ENCODE measurements at regions not wholly inside any gene's neighbourhood (a gene's known extent, or its start where the extent isn't known, plus 50 kb on each side); places are given as distances from the start of the nearest gene placed in this dataset.
"Not testable (repeated sequence)": the region's sequence is repeated elsewhere in the genome, so short reads cannot be mapped to it uniquely, and the experiment has no call there.

GRCh38 chr18:54662986-54663385 lies 71.9 kb downstream of the DYNAP start:
- Histone ChIP-seq H3K4me1 (ENCODE audit: control insufficient read depth in 3 of 3, insufficient read depth in 3 of 3, low read length in 3 of 3) (no peaks in the 10 kb centered on the region), H3K4me3 (ENCODE audit: low read length in 3 of 3) (no peak overlapping the region), H3K9me3 (ENCODE audit: control insufficient read depth in 3 of 3, low read length in 3 of 3) (no peaks in the 10 kb centered on the region), H3K9ac (ENCODE audit: low read depth in 1 of 3, low read length in 3 of 3) (no peak overlapping the region), H3K27ac (ENCODE audit: low read depth, low read length) (no peak overlapping the region), H3K36me3 (ENCODE audit: control insufficient read depth in 3 of 3, insufficient read depth in 3 of 3, low read length in 3 of 3) (no peaks in the 10 kb centered on the region), H3K27me3 (ENCODE audit: control insufficient read depth in 3 of 3, insufficient read depth in 3 of 3, low read length in 3 of 3) (no peaks in the 10 kb centered on the region)

GRCh38 chr18:54669701-54670100 lies 78.7 kb downstream of the DYNAP start:
- H3K4me3 ChIP-seq (ENCODE audit: low read length in 3 of 3); H3K27me3 ChIP-seq (ENCODE audit: control insufficient read depth in 3 of 3, insufficient read depth in 3 of 3, low read length in 3 of 3); H3K9ac ChIP-seq (ENCODE audit: low read depth in 1 of 3, low read length in 3 of 3); H3K36me3 ChIP-seq (ENCODE audit: control insufficient read depth in 3 of 3, insufficient read depth in 3 of 3, low read length in 3 of 3); H3K4me1 ChIP-seq (ENCODE audit: control insufficient read depth in 3 of 3, insufficient read depth in 3 of 3, low read length in 3 of 3); H3K9me3 ChIP-seq (ENCODE audit: control insufficient read depth in 3 of 3, low read length in 3 of 3); H3K27ac ChIP-seq (ENCODE audit: low read depth, low read length): not testable (repeated sequence)

GRCh38 chr18:54671291-54671881 lies 80.3 kb downstream of the DYNAP start:
- H3K9me3 ChIP-seq (ENCODE audit: control insufficient read depth in 3 of 3, low read length in 3 of 3) = no peaks in the 10 kb centered on the region
- no peak overlapping the region for H3K4me3 ChIP-seq (ENCODE audit: low read length in 3 of 3)
- H3K27ac ChIP-seq (ENCODE audit: low read depth, low read length) = no peak overlapping the region
- no peaks in the 10 kb centered on the region for H3K36me3 ChIP-seq (ENCODE audit: control insufficient read depth in 3 of 3, insufficient read depth in 3 of 3, low read length in 3 of 3)
- no peaks in the 10 kb centered on the region for H3K4me1 ChIP-seq (ENCODE audit: control insufficient read depth in 3 of 3, insufficient read depth in 3 of 3, low read length in 3 of 3)
- no peaks in the 10 kb centered on the region for H3K27me3 ChIP-seq (ENCODE audit: control insufficient read depth in 3 of 3, insufficient read depth in 3 of 3, low read length in 3 of 3)
- H3K9ac ChIP-seq (ENCODE audit: low read depth in 1 of 3, low read length in 3 of 3) = no peak overlapping the region

GRCh38 chr18:54672109-54672508 lies 81.1 kb downstream of the DYNAP start:
- H3K9ac ChIP-seq (ENCODE audit: low read depth in 1 of 3, low read length in 3 of 3) = no peak overlapping the region
- no peaks in the 10 kb centered on the region for H3K4me1 ChIP-seq (ENCODE audit: control insufficient read depth in 3 of 3, insufficient read depth in 3 of 3, low read length in 3 of 3)
- H3K9me3 ChIP-seq (ENCODE audit: control insufficient read depth in 3 of 3, low read length in 3 of 3) = no peaks in the 10 kb centered on the region
- no peak overlapping the region for H3K27ac ChIP-seq (ENCODE audit: low read depth, low read length)
- no peaks in the 10 kb centered on the region for H3K36me3 ChIP-seq (ENCODE audit: control insufficient read depth in 3 of 3, insufficient read depth in 3 of 3, low read length in 3 of 3)
- no peak overlapping the region for H3K4me3 ChIP-seq (ENCODE audit: low read length in 3 of 3)
- H3K27me3 ChIP-seq (ENCODE audit: control insufficient read depth in 3 of 3, insufficient read depth in 3 of 3, low read length in 3 of 3) = no peaks in the 10 kb centered on the region

DNA sequence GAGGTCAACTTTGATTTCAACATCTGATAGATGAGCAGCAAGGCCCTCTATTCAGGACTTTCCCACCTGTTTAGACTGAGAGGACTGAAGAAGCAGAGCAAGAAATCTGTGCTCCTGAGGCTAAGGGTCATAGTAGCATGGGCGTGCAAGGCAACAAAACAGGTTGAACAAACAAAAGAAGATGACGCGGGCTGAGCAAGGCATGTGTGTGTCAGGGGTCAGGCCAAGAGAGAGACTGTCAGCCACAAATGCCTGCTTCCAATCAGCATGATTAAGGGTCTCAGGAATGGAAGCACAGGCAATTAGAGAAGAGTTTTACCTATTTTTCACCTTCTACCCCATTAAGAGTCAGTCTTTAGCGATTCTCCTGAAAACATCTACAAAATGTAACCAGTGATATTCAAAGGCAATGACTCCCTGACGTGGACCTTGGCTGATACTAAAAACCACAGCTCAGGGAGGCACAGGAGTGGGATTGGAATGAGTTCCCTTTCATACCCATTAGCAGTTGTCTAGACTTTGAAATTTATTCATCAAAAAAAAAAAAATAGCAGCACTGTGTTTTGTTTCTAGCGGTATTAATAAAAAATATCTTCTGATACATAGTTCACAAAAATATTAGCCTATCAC lies 81.9 kb downstream of the DYNAP start:
- Histone ChIP-seq H3K27me3 (ENCODE audit: control insufficient read depth in 3 of 3, insufficient read depth in 3 of 3, low read length in 3 of 3) (no peaks in the 10 kb centered on the region), H3K9me3 (ENCODE audit: control insufficient read depth in 3 of 3, low read length in 3 of 3) (no peaks in the 10 kb centered on the region), H3K4me1 (ENCODE audit: control insufficient read depth in 3 of 3, insufficient read depth in 3 of 3, low read length in 3 of 3) (no peaks in the 10 kb centered on the region), H3K9ac (ENCODE audit: low read depth in 1 of 3, low read length in 3 of 3) (no peak overlapping the region), H3K4me3 (ENCODE audit: low read length in 3 of 3) (no peak overlapping the region), H3K36me3 (ENCODE audit: control insufficient read depth in 3 of 3, insufficient read depth in 3 of 3, low read length in 3 of 3) (no peaks in the 10 kb centered on the region), H3K27ac (ENCODE audit: low read depth, low read length) (no peak overlapping the region)

GRCh38 chr18:54673936-54674335 lies 82.9 kb downstream of the DYNAP start:
- H3K4me3 ChIP-seq (ENCODE audit: low read length in 3 of 3) = no peak overlapping the region

GRCh38 chr18:54675076-54675475 lies 84.0 kb downstream of the DYNAP start:
- Histone ChIP-seq H3K9ac (ENCODE audit: low read depth in 1 of 3, low read length in 3 of 3) (no peak overlapping the region), H3K4me3 (ENCODE audit: low read length in 3 of 3) (no peak overlapping the region), H3K4me1 (ENCODE audit: control insufficient read depth in 3 of 3, insufficient read depth in 3 of 3, low read length in 3 of 3) (no peaks in the 10 kb centered on the region), H3K9me3 (ENCODE audit: control insufficient read depth in 3 of 3, low read length in 3 of 3) (no peaks in the 10 kb centered on the region), H3K27ac (ENCODE audit: low read depth, low read length) (no peak overlapping the region), H3K27me3 (ENCODE audit: control insufficient read depth in 3 of 3, insufficient read depth in 3 of 3, low read length in 3 of 3) (no peaks in the 10 kb centered on the region), H3K36me3 (ENCODE audit: control insufficient read depth in 3 of 3, insufficient read depth in 3 of 3, low read length in 3 of 3) (no peaks in the 10 kb centered on the region)

More at GRCh38 chr18:54673936-54674335, 82.9 kb downstream of the DYNAP start:
- H3K27me3 ChIP-seq (ENCODE audit: control insufficient read depth in 3 of 3, insufficient read depth in 3 of 3, low read length in 3 of 3) = no peaks in the 10 kb centered on the region
- H3K4me1 ChIP-seq (ENCODE audit: control insufficient read depth in 3 of 3, insufficient read depth in 3 of 3, low read length in 3 of 3) = no peaks in the 10 kb centered on the region
- H3K27ac ChIP-seq (ENCODE audit: low read depth, low read length) = no peak overlapping the region
- no peaks in the 10 kb centered on the region for H3K36me3 ChIP-seq (ENCODE audit: control insufficient read depth in 3 of 3, insufficient read depth in 3 of 3, low read length in 3 of 3)
- H3K9ac ChIP-seq (ENCODE audit: low read depth in 1 of 3, low read length in 3 of 3) = no peak overlapping the region
- H3K9me3 ChIP-seq (ENCODE audit: control insufficient read depth in 3 of 3, low read length in 3 of 3) = no peaks in the 10 kb centered on the region

DNA sequence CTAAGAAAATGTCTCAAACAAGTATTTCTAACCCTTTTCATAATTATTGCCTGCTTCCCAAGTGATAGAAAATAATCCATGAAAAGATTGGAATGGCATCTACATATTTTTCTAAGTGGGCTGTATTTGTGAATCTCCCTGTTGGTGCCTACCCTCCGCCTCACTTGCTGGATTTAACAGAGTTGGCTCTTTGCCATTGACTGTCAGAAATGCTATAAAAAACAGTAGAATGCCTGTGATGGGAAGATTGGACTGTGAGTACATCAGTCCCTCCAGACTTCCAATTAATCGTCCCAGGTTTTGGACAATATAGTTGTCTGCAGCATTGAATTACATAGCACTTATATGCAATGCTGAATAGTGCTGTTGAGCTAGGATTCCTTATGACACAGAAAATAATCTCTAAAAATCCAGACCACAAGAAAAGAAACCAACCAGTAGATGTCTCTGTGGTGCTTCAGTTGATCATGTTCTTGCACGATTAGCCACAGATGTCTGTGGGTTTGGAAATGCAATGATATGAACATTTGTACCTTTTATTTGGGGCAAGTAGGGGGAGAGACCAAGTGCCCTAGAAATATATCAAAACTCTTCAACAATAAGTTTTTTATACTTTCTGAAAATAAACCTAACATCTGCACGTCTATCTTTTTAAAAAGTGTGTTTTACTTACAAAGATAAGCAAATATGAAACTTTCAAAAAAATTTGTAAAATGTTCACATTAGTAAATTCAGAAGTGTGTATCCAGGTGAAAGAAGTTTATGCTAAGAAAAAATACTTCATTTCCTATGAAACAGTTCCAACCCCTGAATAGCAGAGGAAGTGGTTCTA lies 88.5 kb downstream of the DYNAP start:
- no peak overlapping the region for H3K27ac ChIP-seq (ENCODE audit: low read depth, low read length)
- no peaks in the 10 kb centered on the region for H3K27me3 ChIP-seq (ENCODE audit: control insufficient read depth in 3 of 3, insufficient read depth in 3 of 3, low read length in 3 of 3)
- no peak overlapping the region for H3K4me3 ChIP-seq (ENCODE audit: low read length in 3 of 3)
- H3K9ac ChIP-seq (ENCODE audit: low read depth in 1 of 3, low read length in 3 of 3) = no peak overlapping the region
- no peaks in the 10 kb centered on the region for H3K36me3 ChIP-seq (ENCODE audit: control insufficient read depth in 3 of 3, insufficient read depth in 3 of 3, low read length in 3 of 3)
- H3K4me1 ChIP-seq (ENCODE audit: control insufficient read depth in 3 of 3, insufficient read depth in 3 of 3, low read length in 3 of 3) = no peaks in the 10 kb centered on the region
- no peaks in the 10 kb centered on the region for H3K9me3 ChIP-seq (ENCODE audit: control insufficient read depth in 3 of 3, low read length in 3 of 3)

DNA sequence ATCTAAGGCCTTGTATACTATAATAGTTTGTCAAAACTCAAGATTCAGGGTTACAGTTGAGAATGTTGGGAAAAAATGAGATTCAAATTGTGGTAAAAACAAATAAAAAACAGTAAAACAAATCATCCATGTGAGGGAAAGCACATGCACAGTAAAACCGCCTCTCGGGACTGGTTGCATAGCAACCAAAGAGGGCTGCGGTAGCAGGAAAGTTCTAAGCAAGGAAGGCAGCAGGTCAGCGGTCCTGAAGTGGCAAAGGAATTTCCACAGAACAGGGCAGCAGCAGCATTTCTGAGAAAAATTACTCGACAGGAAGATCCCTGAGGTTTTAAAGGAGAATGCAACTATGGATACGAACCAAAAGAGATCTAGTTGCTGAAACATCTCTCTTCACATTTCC lies 93.7 kb downstream of the DYNAP start:
- H3K36me3 ChIP-seq (ENCODE audit: control insufficient read depth in 3 of 3, insufficient read depth in 3 of 3, low read length in 3 of 3) = no peaks in the 10 kb centered on the region
- H3K9ac ChIP-seq (ENCODE audit: low read depth in 1 of 3, low read length in 3 of 3) = no peak overlapping the region
- no peaks in the 10 kb centered on the region for H3K9me3 ChIP-seq (ENCODE audit: control insufficient read depth in 3 of 3, low read length in 3 of 3)
- H3K4me3 ChIP-seq (ENCODE audit: low read length in 3 of 3) = no peak overlapping the region
- no peak overlapping the region for H3K27ac ChIP-seq (ENCODE audit: low read depth, low read length)
- no peaks in the 10 kb centered on the region for H3K27me3 ChIP-seq (ENCODE audit: control insufficient read depth in 3 of 3, insufficient read depth in 3 of 3, low read length in 3 of 3)
- no peaks in the 10 kb centered on the region for H3K4me1 ChIP-seq (ENCODE audit: control insufficient read depth in 3 of 3, insufficient read depth in 3 of 3, low read length in 3 of 3)

GRCh38 chr18:54689319-54689718 lies 98.3 kb downstream of the DYNAP start:
- Histone ChIP-seq H3K36me3 (ENCODE audit: control insufficient read depth in 3 of 3, insufficient read depth in 3 of 3, low read length in 3 of 3) (no peaks in the 10 kb centered on the region), H3K9me3 (ENCODE audit: control insufficient read depth in 3 of 3, low read length in 3 of 3) (no peaks in the 10 kb centered on the region), H3K4me1 (ENCODE audit: control insufficient read depth in 3 of 3, insufficient read depth in 3 of 3, low read length in 3 of 3) (no peaks in the 10 kb centered on the region), H3K27me3 (ENCODE audit: control insufficient read depth in 3 of 3, insufficient read depth in 3 of 3, low read length in 3 of 3) (no peaks in the 10 kb centered on the region), H3K9ac (ENCODE audit: low read depth in 1 of 3, low read length in 3 of 3) (no peak overlapping the region), H3K4me3 (ENCODE audit: low read length in 3 of 3) (no peak overlapping the region), H3K27ac (ENCODE audit: low read depth, low read length) (no peak overlapping the region)

Measured in skeletal muscle tissue (tissue), 3 donors.